Activated CD8-positive, alpha-beta memory T cell treated with anti-CD3 and anti-CD28 coated beads for 36 hours (primary cell): ENCODE measurements at regions not wholly inside any gene's neighbourhood (a gene's known extent, or its start where the extent isn't known, plus 50 kb on each side); places are given as distances from the start of the nearest gene placed in this dataset.

Source experiments
- CTCF ChIA-PET: fragments of 350-600 bp; sonication (Branson Sonifier 250); formaldehyde crosslinking; loops from one replicate; lab custom pipeline; 2021; ENCODE audit warnings: antibody characterized with exemption; lab: Charles Lee
- POLR2A ChIA-PET: fragments of 350-600 bp; sonication (Branson Sonifier 250); formaldehyde crosslinking; loops from one replicate; lab custom pipeline; 2021; ENCODE audit warnings: antibody characterized with exemption; lab: Charles Lee

- ChIA-PET CTCF (no interaction called here), POLR2A (no interaction called here)
Observed at GRCh38 chr7:68544851-68545250, 1053.4 kb upstream of the AUTS2 start.

DNA sequence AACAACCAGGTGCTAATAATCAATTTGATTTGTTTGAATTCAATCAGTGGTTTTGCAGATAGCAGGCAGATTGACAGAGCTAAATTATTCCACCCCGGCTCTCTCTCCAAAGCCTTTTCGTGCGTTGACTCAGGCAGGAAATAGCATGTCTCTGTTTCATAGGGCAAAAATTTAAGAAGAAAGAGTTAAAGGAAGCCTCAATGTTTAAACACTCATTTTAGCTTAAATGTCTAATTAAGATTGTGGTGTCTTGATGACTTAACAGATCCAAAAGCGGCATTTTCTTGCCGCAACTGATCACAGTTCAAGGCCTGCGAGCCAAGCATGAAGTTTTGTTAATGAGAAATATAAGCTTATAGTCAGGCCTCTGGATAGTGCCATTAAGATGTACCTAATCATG is 1051.1 kb upstream of the AUTS2 start:
- POLR2A ChIA-PET, result no interaction called here
- CTCF ChIA-PET, result no interaction called here

DNA sequence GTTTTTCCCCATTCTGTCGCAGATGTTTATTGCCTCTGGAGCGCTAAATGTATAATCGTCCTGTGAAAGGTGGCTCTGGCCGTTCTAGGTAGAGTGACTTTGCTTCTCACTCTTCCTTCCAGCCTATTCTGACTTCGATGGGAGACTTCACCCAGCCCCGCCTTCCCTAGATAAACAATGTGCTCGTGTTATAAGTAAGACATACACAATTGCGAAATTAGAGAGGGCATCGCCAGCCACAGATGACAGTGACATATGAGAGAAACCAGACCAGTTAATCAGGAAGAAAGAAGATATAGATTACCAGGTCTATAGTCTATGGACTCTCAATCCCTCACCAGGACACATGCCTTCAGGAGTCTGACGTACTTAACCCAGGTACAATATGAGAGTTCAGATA is 1050.5 kb upstream of the AUTS2 start:
- POLR2A ChIA-PET, result no interaction called here

DNA sequence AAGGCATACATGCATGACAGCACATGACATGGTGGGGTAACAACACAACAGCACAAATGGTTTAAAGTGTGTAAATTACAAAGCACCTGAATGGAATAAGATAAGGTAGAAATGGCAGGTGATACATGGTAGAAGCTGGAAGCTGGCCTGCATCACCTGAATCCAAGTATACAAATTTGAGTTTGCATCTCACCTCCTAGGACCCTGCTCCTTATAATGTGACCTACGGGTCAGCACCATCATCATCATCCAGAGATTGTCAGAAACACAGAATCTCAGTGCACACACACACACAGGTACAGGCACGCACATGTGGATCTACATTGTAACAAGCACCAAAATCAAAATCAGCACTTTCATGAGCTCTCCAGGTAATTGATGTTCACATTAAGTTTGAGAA is 1048.2 kb upstream of the AUTS2 start:
- CTCF ChIA-PET, result no interaction called here
- POLR2A ChIA-PET, result no interaction called here

More for the DNA sequence above, 1050.5 kb upstream of the AUTS2 start:
- CTCF ChIA-PET, result no interaction called here

DNA sequence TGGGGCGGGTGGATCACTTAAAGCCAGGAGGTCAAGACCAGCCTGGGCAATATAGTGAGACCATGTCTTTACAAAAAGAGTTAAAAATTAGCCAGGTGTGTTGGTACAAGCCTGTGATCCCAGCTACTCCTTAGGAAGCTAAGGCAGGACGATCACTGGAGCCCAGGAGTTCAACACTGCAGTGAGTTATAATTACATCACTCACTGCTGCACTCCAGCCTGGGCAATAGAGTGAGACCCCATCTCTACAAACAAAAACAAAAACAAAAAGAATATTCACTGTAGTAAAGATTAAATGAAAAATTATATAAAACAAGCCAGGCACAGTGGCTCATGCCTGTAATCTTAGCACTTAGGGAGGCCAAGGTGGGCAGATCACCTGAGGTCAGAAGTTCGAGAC is 1047.6 kb upstream of the AUTS2 start:
- POLR2A ChIA-PET, result no interaction called here

GRCh38 chr7:68556537-68556936 is 1041.7 kb upstream of the AUTS2 start:
- POLR2A ChIA-PET, result no interaction called here
- CTCF ChIA-PET, result no interaction called here

More for the DNA sequence above, 1047.6 kb upstream of the AUTS2 start:
- CTCF ChIA-PET, result no interaction called here

- ChIA-PET CTCF (no interaction called here), POLR2A (no interaction called here)
Observed at GRCh38 chr7:68559518-68559917, 1038.8 kb upstream of the AUTS2 start.

DNA sequence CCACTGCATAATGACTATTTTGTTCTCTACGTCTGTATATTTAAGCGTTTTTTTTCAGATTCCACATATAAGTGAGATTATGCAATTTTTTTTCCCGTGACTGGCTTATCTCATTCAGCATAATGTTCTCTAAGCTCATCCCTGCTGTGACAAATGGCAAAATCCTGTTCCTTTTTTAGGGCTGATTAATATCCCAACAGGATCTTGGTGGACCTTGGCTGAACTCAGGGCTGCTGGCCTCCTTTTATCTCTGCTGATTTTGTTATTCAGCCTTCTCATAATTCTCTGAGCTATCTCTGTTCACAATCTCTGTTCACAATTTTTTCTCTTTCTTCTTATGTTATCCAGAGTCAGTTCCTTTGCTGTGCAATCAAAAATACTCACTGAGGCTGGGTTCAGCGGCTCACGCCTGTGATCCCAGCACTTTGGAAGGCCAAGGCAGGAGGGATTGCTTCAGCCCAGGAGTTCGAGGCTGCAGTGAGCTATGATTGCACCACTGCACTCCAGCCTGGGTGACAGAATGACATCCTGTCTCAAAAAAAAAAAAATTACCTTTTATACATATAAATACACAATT is 1035.9 kb upstream of the AUTS2 start:
- POLR2A ChIA-PET, result no interaction called here

DNA sequence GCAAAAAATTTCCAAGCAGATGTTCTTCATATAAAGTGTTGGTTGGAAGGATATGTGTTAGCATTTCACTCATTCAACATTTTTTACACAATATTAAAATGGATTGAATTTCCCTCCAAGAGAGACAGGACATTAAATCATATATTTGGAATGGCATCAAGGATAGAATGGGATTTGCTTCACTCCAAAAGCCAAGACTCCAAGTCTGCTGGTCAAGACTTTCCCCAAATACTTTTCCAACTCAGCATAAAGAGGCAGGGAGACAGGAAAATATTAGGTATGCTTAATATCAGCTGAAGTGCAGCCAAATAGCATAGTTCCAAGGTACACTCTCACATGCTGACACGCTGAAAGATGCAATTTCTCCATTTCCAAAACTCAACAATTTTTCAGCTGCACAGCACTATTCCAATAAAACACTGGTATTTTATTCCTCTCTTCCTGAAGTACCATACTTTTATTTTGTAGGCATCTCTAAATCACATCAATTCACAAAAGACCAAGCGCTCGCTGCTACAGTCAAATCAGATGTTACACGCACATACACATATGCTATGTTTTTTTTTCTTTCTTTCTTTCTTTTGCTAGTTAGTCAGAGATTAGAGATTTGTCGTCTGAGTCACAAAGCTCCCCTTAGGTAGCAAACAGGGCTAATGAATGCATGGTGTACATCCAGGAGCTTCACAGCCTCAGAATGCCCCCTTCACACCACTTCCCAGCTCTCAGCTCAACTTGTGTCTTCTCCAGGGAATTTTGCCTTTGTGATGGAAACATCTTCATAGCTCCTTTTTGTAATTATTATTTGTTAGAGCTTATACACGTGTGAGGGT is 1033.8 kb upstream of the AUTS2 start:
- ChIA-PET POLR2A (no interaction called here), CTCF (no interaction called here)

More for the DNA sequence above, 1035.9 kb upstream of the AUTS2 start:
- CTCF ChIA-PET, result no interaction called here

GRCh38 chr7:68571286-68571685 is 1027.0 kb upstream of the AUTS2 start:
- ChIA-PET CTCF (no interaction called here), POLR2A (no interaction called here)

GRCh38 chr7:68573271-68574005 is 1024.8 kb upstream of the AUTS2 start:
- ChIA-PET POLR2A (no interaction called here), CTCF (no interaction called here)

DNA sequence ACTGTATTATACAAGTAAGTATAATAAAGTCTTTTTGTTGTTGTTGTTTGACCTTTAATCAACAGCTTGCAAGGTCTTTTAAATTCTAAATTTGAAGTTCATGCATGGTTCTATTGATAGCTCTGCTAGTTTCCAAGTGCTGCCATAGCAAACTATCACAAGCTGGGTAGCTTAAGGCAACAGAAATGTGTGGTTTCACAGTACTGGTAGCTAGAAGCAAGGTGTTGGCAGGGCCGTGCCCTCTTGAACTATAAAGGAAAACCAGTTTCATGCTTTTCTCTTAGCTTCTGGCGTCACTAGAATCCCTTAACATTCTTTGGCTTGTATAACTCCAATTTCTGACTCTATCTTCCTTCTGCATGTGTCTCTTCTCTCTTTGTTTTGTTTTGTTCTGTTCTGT is 1021.9 kb upstream of the AUTS2 start:
- POLR2A ChIA-PET, result no interaction called here

DNA sequence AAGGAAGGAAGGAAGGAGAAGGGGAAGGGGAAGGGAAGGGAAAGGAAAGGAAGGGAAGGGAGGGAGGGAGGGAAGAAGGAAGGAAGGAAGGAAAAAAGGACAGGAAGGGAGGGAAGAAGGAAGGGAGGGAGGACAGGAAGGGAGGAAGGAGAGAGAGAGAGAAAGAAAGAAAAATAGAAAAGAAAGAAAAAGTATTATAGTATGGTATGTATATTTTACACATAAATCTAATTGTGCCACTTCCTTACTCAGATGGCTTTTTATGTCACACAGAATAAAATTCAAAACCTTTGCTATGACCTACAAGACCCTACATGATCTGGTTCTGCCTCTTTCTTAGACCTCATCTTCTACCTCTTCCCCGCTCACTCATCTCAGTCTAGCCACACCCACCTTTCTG is 1016.9 kb upstream of the AUTS2 start:
- CTCF ChIA-PET, result no interaction called here
- POLR2A ChIA-PET, result no interaction called here

More for the DNA sequence above, 1021.9 kb upstream of the AUTS2 start:
- CTCF ChIA-PET, result no interaction called here

DNA sequence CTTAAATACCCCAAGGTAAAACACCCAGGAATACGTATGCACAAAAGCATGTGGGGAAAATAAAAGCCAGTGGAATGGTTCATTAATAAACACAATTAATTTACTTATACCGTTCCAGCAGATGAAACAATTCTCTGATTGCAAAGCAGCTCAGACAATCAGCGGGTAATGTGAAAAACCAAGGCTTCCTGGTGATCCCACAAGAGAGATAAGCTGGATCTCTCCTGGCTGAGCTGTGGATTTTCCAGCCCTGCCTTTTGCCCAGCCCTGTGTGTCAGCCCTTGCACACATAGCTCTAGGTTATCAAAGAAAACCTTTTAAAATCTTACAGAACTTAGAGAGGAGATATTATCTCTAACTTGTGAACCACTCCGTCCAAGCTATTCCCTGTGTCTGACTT is 1010.7 kb upstream of the AUTS2 start:
- ChIA-PET POLR2A (no interaction called here), CTCF (no interaction called here)

DNA sequence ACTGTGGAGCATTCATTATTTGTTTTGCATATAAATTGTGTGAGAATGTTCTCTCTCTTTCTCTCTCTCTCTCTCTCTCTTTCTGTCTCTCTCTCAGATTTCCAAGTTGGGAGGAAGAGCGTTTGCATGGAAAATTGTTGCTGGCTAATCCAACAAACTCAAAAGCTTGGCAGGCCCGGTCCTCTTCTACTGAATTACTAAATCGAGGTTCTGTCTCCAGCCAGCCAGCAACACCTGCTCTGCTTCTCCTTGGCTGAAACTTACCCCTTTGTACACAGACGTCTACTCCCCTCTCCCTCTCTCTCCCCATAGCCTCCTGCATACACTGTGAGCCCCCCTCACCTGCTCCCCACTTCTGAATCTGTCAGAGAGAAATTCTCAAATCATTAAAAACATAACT is 996.4 kb upstream of the AUTS2 start:
- ChIA-PET POLR2A (no interaction called here), CTCF (no interaction called here)

GRCh38 chr7:68604541-68604940 is 993.7 kb upstream of the AUTS2 start:
- CTCF ChIA-PET, result no interaction called here
- POLR2A ChIA-PET, result no interaction called here

- ChIA-PET POLR2A (no interaction called here), CTCF (no interaction called here)
Observed at GRCh38 chr7:68610701-68611100, 987.6 kb upstream of the AUTS2 start.

DNA sequence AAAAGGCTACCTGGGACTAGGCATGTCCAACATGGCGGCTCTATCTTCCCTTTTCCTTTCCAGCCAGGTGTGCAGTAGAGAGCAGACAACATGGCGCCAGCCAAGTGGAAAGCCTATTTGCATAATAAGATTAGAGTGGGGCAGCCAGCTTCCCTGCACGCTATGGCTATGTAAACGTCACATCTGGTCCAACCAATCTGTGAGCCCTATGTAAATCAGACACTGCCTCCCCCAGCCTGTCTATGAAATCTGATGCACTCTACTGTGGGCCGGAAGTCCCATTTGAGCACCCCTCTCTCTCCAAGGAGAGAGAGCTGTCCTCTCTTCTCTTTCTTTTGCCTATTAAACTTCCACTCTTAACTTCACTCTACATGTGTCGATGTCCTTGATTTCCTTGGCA is 984.9 kb upstream of the AUTS2 start:
- POLR2A ChIA-PET, result no interaction called here
- CTCF ChIA-PET, result no interaction called here

DNA sequence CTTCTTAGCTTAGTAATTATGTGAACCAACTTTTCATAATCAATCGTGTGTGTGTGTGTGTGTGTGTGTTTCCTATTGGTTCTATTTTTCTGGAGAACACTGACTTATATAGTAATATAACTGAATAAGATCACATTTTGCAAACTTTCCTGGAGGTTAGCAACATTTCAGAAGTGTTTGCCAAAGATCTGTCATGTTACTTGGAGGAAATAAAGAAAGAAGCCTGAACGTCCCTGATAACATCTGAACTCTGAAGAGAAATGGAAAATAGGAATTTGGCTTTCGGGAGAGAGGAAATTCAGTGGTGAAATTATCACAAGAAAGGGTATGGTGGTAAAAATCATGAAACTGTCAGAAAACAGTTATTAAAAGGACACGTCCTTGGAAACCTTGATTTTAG is 984.4 kb upstream of the AUTS2 start:
- CTCF ChIA-PET, result no interaction called here
- POLR2A ChIA-PET, result no interaction called here

- ChIA-PET POLR2A (no interaction called here), CTCF (no interaction called here)
Observed at GRCh38 chr7:68619526-68619925, 978.7 kb upstream of the AUTS2 start.

GRCh38 chr7:68622500-68622899 is 975.8 kb upstream of the AUTS2 start:
- CTCF ChIA-PET, result no interaction called here

More at GRCh38 chr7:68622500-68622899, 975.8 kb upstream of the AUTS2 start:
- POLR2A ChIA-PET, result no interaction called here
